ENCODE measurements at regions not wholly inside any gene's neighbourhood (a gene's known extent, or its start where the extent isn't known, plus 50 kb on each side); places are given as distances from the start of the nearest gene placed in this dataset.

DNA sequence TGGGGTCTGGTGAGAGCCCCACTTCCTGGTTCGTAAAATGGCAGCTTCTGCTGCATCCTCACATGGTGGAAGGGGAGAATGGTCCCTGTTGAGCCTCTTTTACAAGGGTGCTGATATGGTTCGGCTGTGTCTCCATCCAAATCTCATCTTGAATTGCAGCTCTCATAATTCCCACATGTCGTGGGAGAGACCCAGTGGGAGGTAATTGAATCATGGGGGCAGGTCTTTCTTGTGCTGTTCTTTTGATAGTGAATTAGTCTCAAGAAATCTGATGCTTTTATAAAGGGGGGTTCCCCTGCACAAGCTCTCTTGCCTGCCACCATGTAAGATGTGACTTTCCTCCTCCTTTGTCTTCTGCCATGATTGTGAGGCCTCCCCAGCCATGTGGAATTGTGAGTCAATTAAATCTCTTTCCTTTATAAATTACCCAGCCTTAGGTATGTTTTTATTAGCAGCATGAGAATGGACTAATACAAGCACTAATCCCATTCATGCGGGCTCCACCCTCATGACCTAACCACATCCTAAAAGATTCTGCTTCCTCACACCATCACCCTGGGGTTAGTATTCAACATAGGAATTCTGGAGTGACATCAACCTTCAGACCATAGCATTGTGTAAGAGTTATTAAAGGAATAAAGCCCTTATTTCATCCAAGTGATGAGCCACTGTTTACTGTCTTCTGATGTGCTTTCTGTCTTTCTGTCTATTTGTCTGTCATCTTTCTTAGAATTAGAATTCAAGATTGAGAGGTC is 159.0 kb upstream of the IRS2 start:
- TF ChIP-seq, protein P1, sequence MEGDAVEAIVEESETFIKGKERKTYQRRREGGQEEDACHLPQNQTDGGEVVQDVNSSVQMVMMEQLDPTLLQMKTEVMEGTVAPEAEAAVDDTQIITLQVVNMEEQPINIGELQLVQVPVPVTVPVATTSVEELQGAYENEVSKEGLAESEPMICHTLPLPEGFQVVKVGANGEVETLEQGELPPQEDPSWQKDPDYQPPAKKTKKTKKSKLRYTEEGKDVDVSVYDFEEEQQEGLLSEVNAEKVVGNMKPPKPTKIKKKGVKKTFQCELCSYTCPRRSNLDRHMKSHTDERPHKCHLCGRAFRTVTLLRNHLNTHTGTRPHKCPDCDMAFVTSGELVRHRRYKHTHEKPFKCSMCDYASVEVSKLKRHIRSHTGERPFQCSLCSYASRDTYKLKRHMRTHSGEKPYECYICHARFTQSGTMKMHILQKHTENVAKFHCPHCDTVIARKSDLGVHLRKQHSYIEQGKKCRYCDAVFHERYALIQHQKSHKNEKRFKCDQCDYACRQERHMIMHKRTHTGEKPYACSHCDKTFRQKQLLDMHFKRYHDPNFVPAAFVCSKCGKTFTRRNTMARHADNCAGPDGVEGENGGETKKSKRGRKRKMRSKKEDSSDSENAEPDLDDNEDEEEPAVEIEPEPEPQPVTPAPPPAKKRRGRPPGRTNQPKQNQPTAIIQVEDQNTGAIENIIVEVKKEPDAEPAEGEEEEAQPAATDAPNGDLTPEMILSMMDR (IDR thresholded peaks at IDR 0.05; ENCODE audit: control extremely low read depth in 1 of 3, insufficient read depth in 1 of 3, low read depth in 1 of 3, low read length in 3 of 3), result no peak
- TF ChIP-seq RFX5 (IDR thresholded peaks at IDR 0.05; ENCODE audit: borderline replicate concordance, low read depth, low read length), result no peak

Data from H1 (cell line).